B cell (primary cell): ENCODE measurements at regions not wholly inside any gene's neighbourhood (a gene's known extent, or its start where the extent isn't known, plus 50 kb on each side); places are given as distances from the start of the nearest gene placed in this dataset.

Experiments
- ATAC-seq: fragments of 200-7000 bp; cut with Tn5 transposase; one replicate; pipeline ENCODE4 v1.10.0; 2021; ENCODE audit warnings: low read depth, mild to moderate bottlenecking, moderate number of reproducible peaks, moderate library complexity
- CTCF ChIA-PET: fragments of 350-600 bp; sonication (Branson Sonifier 250); formaldehyde crosslinking; loops from one replicate; lab custom pipeline; 2021; ENCODE audit warnings: antibody characterized with exemption, inconsistent platforms; lab: Charles Lee
- POLR2A ChIA-PET: fragments of 350-600 bp; sonication (Branson Sonifier 250); formaldehyde crosslinking; loops from one replicate; lab custom pipeline; 2021; ENCODE audit warnings: antibody characterized with exemption; lab: Charles Lee
- DNase-seq: peaks from one replicate; pipeline ENCODE4 v3.0.0; 2013
- H2AFZ ChIP-seq: 2 replicates; pipeline ENCODE4 v1.6.1; 2012; ENCODE audit warnings: mild to moderate bottlenecking, low read depth, low read length; ENCODE audit not compliant: insufficient read depth, poor library complexity, severe bottlenecking
- H3K27ac ChIP-seq, 2 donors: 1 replicate in 1 of 2; 2 replicates in 1 of 2; pipeline ENCODE4 v1.5.1; 2012 to 2013; ENCODE audit warnings: low read length in 2 of 2, mild to moderate bottlenecking in 2 of 2, moderate library complexity in 1 of 2
- H3K27me3 ChIP-seq, 4 experiments: fragments of 200-600 bp in 1 of 4; sonication (generic) in 1 of 4; replicated peaks in 1 of 4; 1 replicate in 2 of 4; 2 replicates in 2 of 4; pipeline versions ENCODE4 v1.6.1 to v1.7.0; 2013 to 2016; ENCODE audit warnings: low read length in 3 of 4, mild to moderate bottlenecking in 2 of 4, mixed read lengths in 1 of 4, moderate library complexity in 1 of 4; ENCODE audit not compliant: insufficient read depth in 4 of 4, control insufficient read depth in 3 of 4; ENCODE audit errors: control extremely low read depth in 1 of 4
- H3K36me3 ChIP-seq, 2 experiments: replicated peaks in 1 of 2; 1 replicate in 1 of 2; 2 replicates in 1 of 2; pipeline versions ENCODE4 v1.6.1 to v1.7.1; 2013; ENCODE audit warnings: low read length in 1 of 2; ENCODE audit not compliant: insufficient read depth in 2 of 2, control insufficient read depth in 1 of 2; ENCODE audit errors: control extremely low read depth in 1 of 2, extremely low read depth in 1 of 2
- H3K4me1 ChIP-seq, 2 donors: fragments of 200-600 bp in 1 of 2; sonication (generic) in 1 of 2; 1 replicate in 1 of 2; 2 replicates in 1 of 2; pipeline versions ENCODE4 v1.5.1 to v1.6.1; 2013 to 2017; ENCODE audit warnings: low read length in 2 of 2; ENCODE audit not compliant: control insufficient read depth in 2 of 2, insufficient read depth in 2 of 2
- H3K4me2 ChIP-seq: replicated peaks from 2 replicates; pipeline ENCODE3; 2012; ENCODE audit warnings: mild to moderate bottlenecking, low read depth, low read length; ENCODE audit not compliant: poor library complexity, severe bottlenecking
- H3K4me3 ChIP-seq, 5 experiments: fragments of 200-600 bp in 1 of 5; sonication (generic) in 1 of 5; 1 replicate in 3 of 5; 2 replicates in 2 of 5; pipeline versions ENCODE4 v1.5.1 to v1.7.0; 2011 to 2016; ENCODE audit warnings: low read length in 4 of 5, mild to moderate bottlenecking in 4 of 5, low read depth in 2 of 5, control low read depth in 1 of 5, moderate library complexity in 1 of 5; ENCODE audit not compliant: insufficient read depth in 1 of 5; ENCODE audit errors: control extremely low read depth in 1 of 5, extremely low read depth in 1 of 5
- H3K79me2 ChIP-seq: fragments of 200-600 bp; sonication (generic); one replicate; pipeline ENCODE4 v1.6.0; 2016; ENCODE audit warnings: low read length; ENCODE audit not compliant: control insufficient read depth, insufficient read depth
- H3K9ac ChIP-seq: fragments of 200-600 bp; sonication (generic); 2 replicates; pipeline ENCODE4 v1.6.1; 2017; ENCODE audit warnings: mild to moderate bottlenecking, low read length, moderate library complexity
- H3K9me3 ChIP-seq, 3 donors: one replicate each; pipeline versions ENCODE4 v1.6.1 to v1.7.1; 2013; ENCODE audit warnings: low read length in 2 of 3; ENCODE audit not compliant: control insufficient read depth in 2 of 3, insufficient read depth in 1 of 3; ENCODE audit errors: control extremely low read depth in 1 of 3
- H4K20me1 ChIP-seq: 2 replicates; pipeline ENCODE4 v1.6.0; 2012; ENCODE audit warnings: mild to moderate bottlenecking, low read length; ENCODE audit not compliant: insufficient read depth, control insufficient read depth, poor library complexity, severe bottlenecking
- H3K27ac Mint-ChIP-seq: one replicate; pipeline ENCODE4 v1.8.0; 2021; ENCODE audit warnings: mixed read lengths
- H3K27me3 Mint-ChIP-seq: one replicate; pipeline ENCODE4 v1.8.0; 2021; ENCODE audit warnings: mixed read lengths
- H3K4me1 Mint-ChIP-seq: one replicate; pipeline ENCODE4 v1.8.0; 2021; ENCODE audit warnings: mixed read lengths
- H3K4me3 Mint-ChIP-seq: one replicate; pipeline ENCODE4 v1.8.0; 2021; ENCODE audit warnings: mixed read lengths
- H3K9me3 Mint-ChIP-seq: one replicate; pipeline ENCODE4 v1.8.0; 2022; ENCODE audit warnings: mixed read lengths; ENCODE audit not compliant: insufficient read depth
- CTCF ChIP-seq: fragments of 200-600 bp; IDR thresholded peaks from one replicate; pipeline ENCODE4 v1.8.0; 2022; ENCODE audit warnings: antibody characterized with exemption, mild to moderate bottlenecking
- EZH2 ChIP-seq: IDR thresholded peaks from 2 replicates; pipeline ENCODE4 v1.6.1; 2012; ENCODE audit warnings: borderline replicate concordance, low read depth, mild to moderate bottlenecking, moderate library complexity, low read length; ENCODE audit not compliant: insufficient read depth, poor library complexity, severe bottlenecking
- WGBS: methylation state at CpG from one replicate; pipeline ENCODE4 v1.1.5; 2013; ENCODE audit warnings: missing lambda C conversion rate; ENCODE audit not compliant: insufficient coverage; 5-methylcytosine and 5-hydroxymethylcytosine counted together
- intact Hi-C: fragments of 100-400 bp; cut with micrococcal nuclease; formaldehyde crosslinking; loops from one replicate; pipeline ENCODE4 v1.10.0; 2022

DNA sequence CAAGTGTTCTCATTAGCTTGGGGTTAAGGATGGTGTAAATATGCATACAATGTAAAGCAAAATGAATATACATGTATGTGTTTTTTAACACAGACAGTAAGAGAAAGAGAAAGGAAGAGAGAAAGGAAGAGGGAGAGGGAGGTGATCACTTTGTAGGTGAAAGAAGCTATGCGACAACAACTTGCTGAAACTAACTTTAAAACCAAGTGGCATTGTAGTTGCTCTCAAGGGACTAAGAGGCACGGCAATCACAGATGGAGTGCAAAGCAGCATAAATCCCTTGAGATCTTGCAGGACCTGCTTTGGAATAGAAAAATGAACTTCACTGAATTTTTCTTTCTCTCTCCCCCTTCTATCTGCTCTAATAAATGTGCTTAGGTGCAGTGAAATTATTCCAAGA lies 1665.0 kb upstream of the TENM3 start:
- H2AFZ ChIP-seq: no peak overlapping the region
- no CpG with 5 or more reads among the region's 2 CpGs for WGBS
- H3K36me3 ChIP-seq: no peaks in the 10 kb centered on the region
- no peaks in the 10 kb centered on the region for H3K79me2 ChIP-seq
- Mint-ChIP-seq H3K4me3 (no peak overlapping the region), H3K27ac (no peak overlapping the region), H3K27me3 (no peaks in the 10 kb centered on the region), H3K9me3 (no peaks in the 10 kb centered on the region), H3K4me1 (no peaks in the 10 kb centered on the region)
- no peaks in the 10 kb centered on the region for H3K27me3 ChIP-seq
- H3K4me1 ChIP-seq: no peaks in the 10 kb centered on the region
- H3K4me3 ChIP-seq: no peak overlapping the region
- intact Hi-C loops: no loop called here
- H3K4me2 ChIP-seq: no peak overlapping the region
- H4K20me1 ChIP-seq: no peaks in the 10 kb centered on the region
- TF ChIP-seq CTCF: no peak
- TF ChIP-seq EZH2: no peak
- H3K9ac ChIP-seq: no peak overlapping the region
- POLR2A ChIA-PET: no interaction called here
- no peak for DNase-seq
- H3K27ac ChIP-seq: no peak overlapping the region
- CTCF ChIA-PET: no interaction called here
- H3K9me3 ChIP-seq: no peaks in the 10 kb centered on the region
- ATAC-seq: no peak

DNA sequence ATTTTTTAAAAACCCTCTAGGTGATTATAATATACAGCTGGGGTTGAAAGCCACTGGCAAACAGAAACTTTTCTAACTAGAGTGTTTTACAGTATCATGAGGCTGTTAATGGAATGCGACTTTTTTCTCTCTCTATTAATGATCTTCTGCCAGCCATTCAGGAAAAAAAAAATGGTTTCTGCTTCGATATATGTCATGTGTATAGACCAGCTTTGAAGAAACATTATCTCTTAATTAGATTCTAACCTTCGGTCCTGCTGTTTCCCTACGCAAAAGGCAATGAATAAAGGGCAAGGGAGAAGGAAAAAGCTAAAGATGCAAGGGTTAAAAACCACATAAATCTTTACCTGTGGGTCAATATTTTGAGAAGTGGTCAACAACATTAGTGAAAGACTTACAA lies 1662.1 kb upstream of the TENM3 start:
- no CpG with 5 or more reads among the region's 4 CpGs for WGBS
- POLR2A ChIA-PET: no interaction called here
- Histone ChIP-seq H3K9me3 (no peaks in the 10 kb centered on the region), H4K20me1 (no peaks in the 10 kb centered on the region), H3K9ac (no peak overlapping the region), H3K4me3 (no peak overlapping the region), H3K36me3 (no peaks in the 10 kb centered on the region), H2AFZ (no peak overlapping the region), H3K4me1 (no peaks in the 10 kb centered on the region), H3K27ac (no peak overlapping the region), H3K79me2 (no peaks in the 10 kb centered on the region), H3K27me3 (no peaks in the 10 kb centered on the region), H3K4me2 (no peak overlapping the region)
- H3K9me3 Mint-ChIP-seq: no peaks in the 10 kb centered on the region
- CTCF ChIA-PET: no interaction called here
- ATAC-seq (no peak), DNase-seq (no peak)
- H3K4me1 Mint-ChIP-seq: no peaks in the 10 kb centered on the region
- H3K27ac Mint-ChIP-seq: no peak overlapping the region
- H3K4me3 Mint-ChIP-seq: no peak overlapping the region
- no peak for TF ChIP-seq EZH2
- TF ChIP-seq CTCF: no peak
- intact Hi-C loops: no loop called here
- no peaks in the 10 kb centered on the region for H3K27me3 Mint-ChIP-seq
